ENCODE measurements at regions not wholly inside any gene's neighbourhood (a gene's known extent, or its start where the extent isn't known, plus 50 kb on each side); places are given as distances from the start of the nearest gene placed in this dataset.

DNA sequence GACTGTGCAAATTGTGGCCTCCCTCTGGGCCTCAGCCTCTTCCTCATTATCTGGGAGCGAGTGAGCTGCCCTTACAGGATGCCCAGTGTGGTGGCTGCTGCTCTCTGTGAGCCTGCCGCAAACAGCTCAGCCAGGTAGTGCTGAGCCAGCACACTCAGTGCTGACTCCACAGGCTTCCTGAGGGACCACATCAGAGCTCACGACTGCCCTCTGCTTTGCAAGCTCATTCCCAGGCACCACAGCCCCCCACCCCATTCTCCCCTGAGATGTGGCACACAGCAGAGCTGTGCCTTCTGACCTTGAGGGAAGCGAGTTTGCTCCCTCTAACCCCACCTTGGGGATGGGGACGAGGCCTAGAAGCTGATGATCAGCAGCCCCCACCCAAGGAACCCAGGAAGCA lies 230.5 kb upstream of the PPP2R2D start:
- H3K9ac ChIP-seq (ENCODE audit: control insufficient read depth, insufficient read depth, low read length): no peak overlapping the region
- H3K9me3 ChIP-seq (replicated peaks; ENCODE audit: control insufficient read depth, insufficient read depth, low read length): no peaks in the 10 kb centered on the region; the same call in 2 of the 3 replicates
- no TSS peak for BruUV-seq (replicated peaks)
- intact Hi-C loops (cut with micrococcal nuclease; ENCODE audit: unreplicated experiment): no loop called here
- FAIRE-seq (no peak), ATAC-seq (no peak), DNase-seq (ENCODE audit: low read depth, low spot score) (no peak)
- H3K27me3 ChIP-seq (replicated peaks in 1 of 2; ENCODE audit: control insufficient read depth in 2 of 2, insufficient read depth in 2 of 2, low read length in 1 of 2): no peaks in the 10 kb centered on the region
- POLR2A ChIA-PET: no interaction called here
- H4K20me1 ChIP-seq (ENCODE audit: control insufficient read depth, insufficient read depth): no peaks in the 10 kb centered on the region
- H3K4me3 ChIP-seq: no peak overlapping the region
- no peaks in the 10 kb centered on the region for H3K79me2 ChIP-seq (ENCODE audit: control insufficient read depth, insufficient read depth, low read length)
- no peak for TF ChIP-seq KAT2A (conservative IDR thresholded peaks at IDR 0.05; ENCODE audit: control insufficient read depth, low read depth, low read length)
- H3K36me3 ChIP-seq (ENCODE audit: control insufficient read depth in 2 of 2, insufficient read depth in 2 of 2, low read length in 1 of 2): no peaks in the 10 kb centered on the region
- H3K27ac ChIP-seq (ENCODE audit: control insufficient read depth, insufficient read depth): no peak overlapping the region
- no peaks in the 10 kb centered on the region for H3K4me1 ChIP-seq (ENCODE audit: control insufficient read depth, insufficient read depth, low read length)
- whole genome bisulfite sequencing (ENCODE audit: insufficient coverage, insufficient replicate concordance, low lambda C conversion rate, missing lambda C conversion rate): 18% methylated on average over 5 of the region's 5 CpGs
- in situ Hi-C loops (cut with MboI): no loop called here
- RAD21 ChIA-PET (ENCODE audit: unreplicated experiment): no interaction called here
- SMC1A ChIA-PET (ENCODE audit: uncharacterized antibody, unreplicated experiment): no interaction called here
- CTCF ChIA-PET: interaction anchor here (1.2 kb wide), 1 partner anchor 117 kb away, joined by 3 read pairs; no protein-coding TSS in a partner anchor
- H2AFZ ChIP-seq (ENCODE audit: control insufficient read depth, low read depth, low read length): no peak overlapping the region
- no peak overlapping the region for H3K4me2 ChIP-seq (ENCODE audit: control insufficient read depth, insufficient read depth)

DNA sequence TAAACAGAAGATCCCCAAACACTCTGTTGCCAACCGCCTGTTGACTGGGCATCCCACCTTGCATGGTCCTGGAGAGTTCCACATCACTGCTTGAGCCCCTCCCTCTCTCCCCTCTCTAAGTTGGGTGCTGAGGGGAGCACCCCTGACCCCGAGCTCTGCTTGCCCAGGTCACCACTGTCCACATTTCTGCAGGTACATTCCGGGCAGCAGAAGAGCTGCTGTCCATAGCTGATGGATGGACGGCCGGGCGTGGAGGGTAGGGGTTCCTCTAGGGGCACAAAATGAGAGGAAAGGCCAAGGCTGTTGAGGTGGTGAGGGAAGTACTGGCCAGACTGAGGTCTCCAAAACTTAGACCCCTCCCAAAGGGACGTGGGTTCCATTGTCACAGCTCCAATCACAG lies 227.4 kb upstream of the PPP2R2D start:
- Histone ChIP-seq H3K36me3 (ENCODE audit: control insufficient read depth in 2 of 2, insufficient read depth in 2 of 2, low read length in 1 of 2) (no peaks in the 10 kb centered on the region), H3K4me3 (no peak overlapping the region), H2AFZ (ENCODE audit: control insufficient read depth, low read depth, low read length) (no peak overlapping the region), H3K79me2 (ENCODE audit: control insufficient read depth, insufficient read depth, low read length) (no peaks in the 10 kb centered on the region), H3K4me2 (ENCODE audit: control insufficient read depth, insufficient read depth) (no peak overlapping the region), H3K27ac (ENCODE audit: control insufficient read depth, insufficient read depth) (no peak overlapping the region), H3K4me1 (ENCODE audit: control insufficient read depth, insufficient read depth, low read length) (no peaks in the 10 kb centered on the region), H3K27me3 (replicated peaks in 1 of 2; ENCODE audit: control insufficient read depth in 2 of 2, insufficient read depth in 2 of 2, low read length in 1 of 2) (no peaks in the 10 kb centered on the region), H3K9ac (ENCODE audit: control insufficient read depth, insufficient read depth, low read length) (no peak overlapping the region), H3K9me3 (replicated peaks; ENCODE audit: control insufficient read depth, insufficient read depth, low read length) (no peaks in the 10 kb centered on the region; the same call in 2 of the 3 replicates), H4K20me1 (ENCODE audit: control insufficient read depth, insufficient read depth) (no peaks in the 10 kb centered on the region)
- 33% methylated on average over 7 of the region's 7 CpGs for WGBS (ENCODE audit: insufficient coverage, insufficient replicate concordance, low lambda C conversion rate, missing lambda C conversion rate)
- in situ Hi-C loops (cut with MboI): no loop called here
- SMC1A ChIA-PET (ENCODE audit: uncharacterized antibody, unreplicated experiment): no interaction called here
- intact Hi-C loops (cut with micrococcal nuclease; ENCODE audit: unreplicated experiment): no loop called here
- no peak for FAIRE-seq
- BruUV-seq (replicated peaks): no TSS peak
- DNase-seq (ENCODE audit: low read depth, low spot score): no peak
- CTCF ChIA-PET: no interaction called here
- ATAC-seq: no peak
- POLR2A ChIA-PET: no interaction called here
- RAD21 ChIA-PET (ENCODE audit: unreplicated experiment): no interaction called here
- TF ChIP-seq POU2F2 (IDR thresholded peaks at IDR 0.05; ENCODE audit: borderline replicate concordance, low read depth, low read length): no peak
- no peak for TF ChIP-seq TCF12 (IDR thresholded peaks at IDR 0.05; ENCODE audit: low read depth, low read length)
- TF ChIP-seq, protein P1, sequence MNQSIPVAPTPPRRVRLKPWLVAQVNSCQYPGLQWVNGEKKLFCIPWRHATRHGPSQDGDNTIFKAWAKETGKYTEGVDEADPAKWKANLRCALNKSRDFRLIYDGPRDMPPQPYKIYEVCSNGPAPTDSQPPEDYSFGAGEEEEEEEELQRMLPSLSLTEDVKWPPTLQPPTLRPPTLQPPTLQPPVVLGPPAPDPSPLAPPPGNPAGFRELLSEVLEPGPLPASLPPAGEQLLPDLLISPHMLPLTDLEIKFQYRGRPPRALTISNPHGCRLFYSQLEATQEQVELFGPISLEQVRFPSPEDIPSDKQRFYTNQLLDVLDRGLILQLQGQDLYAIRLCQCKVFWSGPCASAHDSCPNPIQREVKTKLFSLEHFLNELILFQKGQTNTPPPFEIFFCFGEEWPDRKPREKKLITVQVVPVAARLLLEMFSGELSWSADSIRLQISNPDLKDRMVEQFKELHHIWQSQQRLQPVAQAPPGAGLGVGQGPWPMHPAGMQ (IDR thresholded peaks at IDR 0.05; ENCODE audit: borderline replicate concordance): no peak
- no peak for TF ChIP-seq NFYB (IDR thresholded peaks at IDR 0.05; ENCODE audit: insufficient read depth, low read depth, low read length)
- no peak for TF ChIP-seq IKZF1 (conservative IDR thresholded peaks at IDR 0.05)
- TF ChIP-seq KAT2A (conservative IDR thresholded peaks at IDR 0.05; ENCODE audit: control insufficient read depth, low read depth, low read length): no peak
- TF ChIP-seq, protein P2, sequence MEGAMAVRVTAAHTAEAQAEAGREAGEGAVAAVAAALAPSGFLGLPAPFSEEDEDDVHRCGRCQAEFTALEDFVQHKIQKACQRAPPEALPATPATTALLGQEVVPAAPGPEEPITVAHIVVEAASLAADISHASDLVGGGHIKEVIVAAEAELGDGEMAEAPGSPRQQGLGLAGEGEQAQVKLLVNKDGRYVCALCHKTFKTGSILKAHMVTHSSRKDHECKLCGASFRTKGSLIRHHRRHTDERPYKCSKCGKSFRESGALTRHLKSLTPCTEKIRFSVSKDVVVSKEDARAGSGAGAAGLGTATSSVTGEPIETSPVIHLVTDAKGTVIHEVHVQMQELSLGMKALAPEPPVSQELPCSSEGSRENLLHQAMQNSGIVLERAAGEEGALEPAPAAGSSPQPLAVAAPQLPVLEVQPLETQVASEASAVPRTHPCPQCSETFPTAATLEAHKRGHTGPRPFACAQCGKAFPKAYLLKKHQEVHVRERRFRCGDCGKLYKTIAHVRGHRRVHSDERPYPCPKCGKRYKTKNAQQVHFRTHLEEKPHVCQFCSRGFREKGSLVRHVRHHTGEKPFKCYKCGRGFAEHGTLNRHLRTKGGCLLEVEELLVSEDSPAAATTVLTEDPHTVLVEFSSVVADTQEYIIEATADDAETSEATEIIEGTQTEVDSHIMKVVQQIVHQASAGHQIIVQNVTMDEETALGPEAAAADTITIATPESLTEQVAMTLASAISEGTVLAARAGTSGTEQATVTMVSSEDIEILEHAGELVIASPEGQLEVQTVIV (IDR thresholded peaks at IDR 0.05; ENCODE audit: borderline replicate concordance, partially characterized antibody): no peak
- no peak for TF ChIP-seq TCF7 (IDR thresholded peaks at IDR 0.05; ENCODE audit: borderline replicate concordance)
- no peak for TF ChIP-seq HDAC6 (IDR thresholded peaks at IDR 0.05; ENCODE audit: unreplicated experiment)
- no peak for TF ChIP-seq BMI1 (IDR thresholded peaks at IDR 0.05; ENCODE audit: borderline replicate concordance)
- TF ChIP-seq BHLHE40 (IDR thresholded peaks at IDR 0.05; ENCODE audit: borderline replicate concordance in 1 of 2, low read depth in 2 of 2, low read length in 1 of 2): no peak
- TF ChIP-seq IKZF2 (IDR thresholded peaks at IDR 0.05): no peak
- TF ChIP-seq, protein P3, sequence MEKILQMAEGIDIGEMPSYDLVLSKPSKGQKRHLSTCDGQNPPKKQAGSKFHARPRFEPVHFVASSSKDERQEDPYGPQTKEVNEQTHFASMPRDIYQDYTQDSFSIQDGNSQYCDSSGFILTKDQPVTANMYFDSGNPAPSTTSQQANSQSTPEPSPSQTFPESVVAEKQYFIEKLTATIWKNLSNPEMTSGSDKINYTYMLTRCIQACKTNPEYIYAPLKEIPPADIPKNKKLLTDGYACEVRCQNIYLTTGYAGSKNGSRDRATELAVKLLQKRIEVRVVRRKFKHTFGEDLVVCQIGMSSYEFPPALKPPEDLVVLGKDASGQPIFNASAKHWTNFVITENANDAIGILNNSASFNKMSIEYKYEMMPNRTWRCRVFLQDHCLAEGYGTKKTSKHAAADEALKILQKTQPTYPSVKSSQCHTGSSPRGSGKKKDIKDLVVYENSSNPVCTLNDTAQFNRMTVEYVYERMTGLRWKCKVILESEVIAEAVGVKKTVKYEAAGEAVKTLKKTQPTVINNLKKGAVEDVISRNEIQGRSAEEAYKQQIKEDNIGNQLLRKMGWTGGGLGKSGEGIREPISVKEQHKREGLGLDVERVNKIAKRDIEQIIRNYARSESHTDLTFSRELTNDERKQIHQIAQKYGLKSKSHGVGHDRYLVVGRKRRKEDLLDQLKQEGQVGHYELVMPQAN (conservative IDR thresholded peaks at IDR 0.05): no peak
